Dendritic cell treated with granulocyte-macrophage colony-stimulating factor and Interleukin-4, amounts not matched to agents 40 ng/mL and 50 ng/mL, for 4 days (primary cell): ENCODE measurements at regions not wholly inside any gene's neighbourhood (a gene's known extent, or its start where the extent isn't known, plus 50 kb on each side); places are given as distances from the start of the nearest gene placed in this dataset.

Experiments used
- H3K27ac Mint-ChIP-seq: one replicate; pipeline ENCODE4 v1.8.0; 2022; ENCODE audit warnings: mild to moderate bottlenecking, mixed read lengths
- H3K27me3 Mint-ChIP-seq: one replicate; pipeline ENCODE4 v1.8.0; 2022; ENCODE audit warnings: mild to moderate bottlenecking, mixed read lengths
- H3K36me3 Mint-ChIP-seq: one replicate; pipeline ENCODE4 v1.8.0; 2022; ENCODE audit warnings: low read depth, mixed read lengths
- H3K4me1 Mint-ChIP-seq: one replicate; pipeline ENCODE4 v1.8.0; 2022; ENCODE audit warnings: low read depth, mixed read lengths
- H3K4me3 Mint-ChIP-seq: one replicate; pipeline ENCODE4 v1.8.0; 2022; ENCODE audit warnings: mild to moderate bottlenecking, moderate library complexity, mixed read lengths
- H3K9me3 Mint-ChIP-seq: one replicate; pipeline ENCODE4 v1.8.0; 2022; ENCODE audit warnings: mixed read lengths
- intact Hi-C: fragments of 100-400 bp; cut with micrococcal nuclease; formaldehyde crosslinking; loops from one replicate; pipeline ENCODE4 v1.15.0; 2022

DNA sequence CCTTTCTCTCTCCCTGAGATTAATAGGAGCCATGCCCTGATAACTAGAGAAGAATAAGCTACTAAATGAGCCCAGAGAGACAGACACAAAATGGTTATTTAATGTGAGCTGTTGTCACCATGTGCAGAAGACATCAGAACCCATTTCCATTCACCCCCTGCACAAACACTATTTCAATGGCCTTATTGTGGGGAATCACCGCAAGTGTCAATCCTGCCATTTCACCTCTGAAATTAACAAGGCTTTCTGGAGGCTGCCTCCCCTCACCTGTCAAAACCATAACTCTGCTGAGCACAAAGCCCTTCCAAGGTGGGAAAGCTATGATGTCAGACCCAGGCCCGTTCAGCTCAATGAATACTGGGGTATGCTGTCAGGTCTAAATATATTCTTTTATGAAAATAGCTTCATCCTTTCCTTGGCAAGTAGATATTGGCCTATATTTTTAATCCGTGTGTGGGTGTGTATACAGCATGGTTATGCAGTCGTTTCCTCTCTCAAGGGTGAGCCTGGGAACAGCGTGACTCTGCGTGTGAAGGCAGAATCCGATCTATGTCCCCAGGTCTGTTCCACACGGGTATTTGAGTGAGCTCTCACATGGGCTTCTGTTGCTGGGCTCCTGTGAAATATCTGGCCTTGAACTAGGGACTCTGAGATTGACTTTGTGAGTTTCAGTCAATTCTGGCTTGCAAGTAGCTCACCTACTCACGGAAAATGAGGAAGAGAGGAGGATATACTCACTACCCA, 266.3 kb downstream of the FBXW7 start:
- intact Hi-C loops = no loop called here
- no peaks in the 10 kb centered on the region for H3K27me3 Mint-ChIP-seq
- H3K27ac Mint-ChIP-seq = no peak overlapping the region
- H3K36me3 Mint-ChIP-seq = no peaks in the 10 kb centered on the region
- no peak overlapping the region for H3K4me3 Mint-ChIP-seq
- H3K4me1 Mint-ChIP-seq = no peaks in the 10 kb centered on the region
- no peaks in the 10 kb centered on the region for H3K9me3 Mint-ChIP-seq

GRCh38 chr4:152267811-152268210, 268.1 kb downstream of the FBXW7 start:
- H3K27ac Mint-ChIP-seq = no peak overlapping the region
- no peak overlapping the region for H3K4me3 Mint-ChIP-seq
- intact Hi-C loops = no loop called here
- no peaks in the 10 kb centered on the region for H3K27me3 Mint-ChIP-seq
- no peaks in the 10 kb centered on the region for H3K9me3 Mint-ChIP-seq
- no peaks in the 10 kb centered on the region for H3K4me1 Mint-ChIP-seq
- H3K36me3 Mint-ChIP-seq = no peaks in the 10 kb centered on the region

GRCh38 chr4:152266831-152267480, 268.9 kb downstream of the FBXW7 start:
- Mint-ChIP-seq H3K4me1 (no peaks in the 10 kb centered on the region), H3K4me3 (no peak overlapping the region), H3K36me3 (no peaks in the 10 kb centered on the region), H3K9me3 (no peaks in the 10 kb centered on the region), H3K27ac (no peak overlapping the region), H3K27me3 (no peaks in the 10 kb centered on the region)
- intact Hi-C loops = no loop called here

DNA sequence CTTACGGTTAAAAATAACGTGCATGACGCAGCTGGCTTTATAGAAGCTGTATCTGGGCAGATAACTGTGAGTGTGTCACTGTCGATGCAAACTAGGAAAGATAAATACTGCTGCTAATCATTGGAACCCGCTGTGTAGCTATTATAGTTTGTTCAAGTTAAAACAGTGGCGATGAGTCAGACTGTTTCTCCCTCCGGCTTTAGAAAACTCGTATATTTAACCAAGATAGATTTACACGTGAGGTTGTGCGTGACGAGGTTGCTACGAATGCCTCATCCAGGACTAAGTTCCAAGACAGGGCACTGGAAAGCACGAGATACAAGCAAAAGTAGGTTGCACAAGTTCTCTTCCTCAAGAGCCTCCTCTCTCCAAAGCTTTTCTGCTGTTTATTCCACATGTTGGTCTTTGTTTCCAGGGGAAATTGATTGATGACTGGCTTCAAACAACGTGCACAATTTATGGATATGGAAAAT, 270.7 kb downstream of the FBXW7 start:
- Mint-ChIP-seq H3K4me1 (no peaks in the 10 kb centered on the region), H3K36me3 (no peaks in the 10 kb centered on the region), H3K9me3 (no peaks in the 10 kb centered on the region), H3K4me3 (no peak overlapping the region), H3K27me3 (peaks cover 2% of the 10 kb centered on the region), H3K27ac (no peak overlapping the region)
- intact Hi-C loops = no loop called here

DNA sequence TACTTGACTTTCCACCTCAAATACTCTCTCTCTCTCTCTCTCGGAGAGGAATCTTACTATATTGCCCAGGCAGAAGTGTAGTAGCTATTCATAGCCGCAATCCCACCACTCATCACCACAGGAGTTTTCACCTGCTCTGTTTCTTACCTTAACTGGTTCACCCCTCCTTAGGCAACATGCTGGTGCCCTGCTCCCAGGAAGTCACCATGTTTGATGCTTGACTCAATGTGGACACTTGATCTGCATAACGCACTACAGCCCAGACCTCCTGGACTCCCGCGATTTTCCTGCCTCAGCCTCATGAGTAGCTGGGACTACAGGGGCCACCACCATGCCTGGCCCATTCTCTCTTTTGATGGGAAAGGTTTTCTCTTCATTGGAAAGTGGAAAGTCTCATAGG, 271.8 kb downstream of the FBXW7 start:
- H3K27me3 Mint-ChIP-seq = peaks cover 2% of the 10 kb centered on the region
- no peak overlapping the region for H3K4me3 Mint-ChIP-seq
- no peaks in the 10 kb centered on the region for H3K36me3 Mint-ChIP-seq
- H3K9me3 Mint-ChIP-seq = no peaks in the 10 kb centered on the region
- intact Hi-C loops = no loop called here
- H3K27ac Mint-ChIP-seq = no peak overlapping the region
- H3K4me1 Mint-ChIP-seq = no peaks in the 10 kb centered on the region

DNA sequence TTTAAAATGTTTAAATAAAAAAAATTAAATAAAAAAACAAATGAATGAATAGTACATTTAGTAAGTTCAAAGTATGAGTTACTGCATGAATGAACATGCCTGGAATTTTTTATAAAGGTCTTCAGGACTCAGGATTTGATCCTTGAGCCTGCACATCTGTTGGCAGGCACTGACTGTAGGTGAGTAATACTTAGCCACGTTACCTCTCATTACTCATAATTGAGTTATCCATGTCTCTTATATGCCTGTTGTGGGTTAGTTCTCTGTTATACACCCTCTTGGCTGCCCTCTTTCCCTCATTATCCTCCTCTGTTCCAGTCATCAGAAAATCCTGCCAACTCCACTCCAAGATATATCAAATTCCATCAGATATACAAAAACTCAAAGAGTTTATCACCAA, 276.0 kb downstream of the FBXW7 start:
- no peaks in the 10 kb centered on the region for H3K4me1 Mint-ChIP-seq
- no peaks in the 10 kb centered on the region for H3K9me3 Mint-ChIP-seq
- no peak overlapping the region for H3K27ac Mint-ChIP-seq
- H3K27me3 Mint-ChIP-seq = peaks cover 2% of the 10 kb centered on the region
- intact Hi-C loops = no loop called here
- H3K4me3 Mint-ChIP-seq = no peak overlapping the region
- H3K36me3 Mint-ChIP-seq = no peaks in the 10 kb centered on the region

DNA sequence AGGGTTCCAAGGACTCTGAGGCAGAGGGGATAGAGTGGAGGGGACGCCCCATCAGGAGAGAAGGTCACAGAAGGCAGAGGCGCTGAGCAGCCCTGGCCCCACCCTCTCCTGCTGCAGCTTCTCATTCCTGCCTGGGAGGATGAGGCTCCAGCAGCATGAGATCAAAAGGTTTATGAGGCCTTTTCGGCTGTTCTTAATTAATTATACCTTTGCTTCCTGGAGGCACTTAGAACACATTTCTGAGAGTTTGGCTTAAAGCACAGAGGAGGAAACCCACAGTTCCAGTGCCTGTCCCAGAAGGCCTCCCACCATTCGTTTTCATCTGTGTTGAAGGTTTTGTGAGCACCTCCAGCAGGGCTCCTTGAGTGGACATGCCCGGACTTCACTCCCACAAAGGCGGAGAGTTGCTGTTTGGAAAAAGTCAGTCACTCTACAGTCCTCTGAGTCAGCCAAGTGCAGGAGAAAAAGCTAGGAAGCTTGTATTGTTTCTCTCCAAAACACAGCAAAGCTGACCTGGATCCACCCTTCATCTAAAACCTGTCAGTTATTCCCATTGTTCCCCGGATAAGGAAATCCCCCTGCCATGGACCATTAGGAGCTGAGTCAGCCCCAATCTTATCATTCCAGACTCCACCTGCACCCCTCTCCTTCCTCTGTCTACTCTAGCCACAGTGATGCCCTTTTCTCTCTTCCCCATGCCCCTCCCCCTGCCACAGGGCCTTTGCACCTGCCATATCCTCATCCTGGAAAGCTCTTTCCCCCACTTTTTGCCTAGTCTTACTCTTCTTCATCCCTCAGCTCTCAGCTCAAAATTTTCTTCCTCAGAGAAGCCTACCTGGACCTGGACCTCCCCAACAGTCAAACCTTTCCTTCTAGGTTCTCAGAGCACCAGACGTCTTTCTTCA, 276.8 kb downstream of the FBXW7 start:
- no peaks in the 10 kb centered on the region for H3K4me1 Mint-ChIP-seq
- no peak overlapping the region for H3K27ac Mint-ChIP-seq
- H3K4me3 Mint-ChIP-seq = no peak overlapping the region
- no peaks in the 10 kb centered on the region for H3K9me3 Mint-ChIP-seq
- H3K27me3 Mint-ChIP-seq = peaks cover 2% of the 10 kb centered on the region
- no peaks in the 10 kb centered on the region for H3K36me3 Mint-ChIP-seq
- intact Hi-C loops = no loop called here

DNA sequence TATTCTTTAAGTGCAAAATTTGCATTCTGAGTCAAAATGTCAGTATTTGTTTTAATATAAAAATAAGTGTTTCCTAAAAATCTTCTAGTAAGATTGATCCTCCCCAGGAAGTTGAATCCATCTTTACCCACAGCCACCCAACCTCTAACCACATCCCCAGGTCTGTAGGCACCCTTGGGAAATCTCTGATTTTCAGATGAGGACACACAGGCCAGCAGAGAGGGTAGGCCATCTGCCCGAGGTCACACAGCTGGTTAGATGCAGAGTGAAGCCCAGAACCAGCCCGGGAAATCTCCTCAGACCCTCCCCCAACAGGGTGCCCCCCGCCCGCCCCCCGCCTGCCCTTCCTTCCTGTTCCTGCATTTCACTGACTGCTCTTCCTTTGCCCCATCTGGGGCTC, 277.5 kb downstream of the FBXW7 start:
- H3K36me3 Mint-ChIP-seq = no peaks in the 10 kb centered on the region
- H3K27me3 Mint-ChIP-seq = peaks cover 2% of the 10 kb centered on the region
- no peaks in the 10 kb centered on the region for H3K9me3 Mint-ChIP-seq
- intact Hi-C loops = no loop called here
- no peak overlapping the region for H3K27ac Mint-ChIP-seq
- no peaks in the 10 kb centered on the region for H3K4me1 Mint-ChIP-seq
- H3K4me3 Mint-ChIP-seq = no peak overlapping the region

DNA sequence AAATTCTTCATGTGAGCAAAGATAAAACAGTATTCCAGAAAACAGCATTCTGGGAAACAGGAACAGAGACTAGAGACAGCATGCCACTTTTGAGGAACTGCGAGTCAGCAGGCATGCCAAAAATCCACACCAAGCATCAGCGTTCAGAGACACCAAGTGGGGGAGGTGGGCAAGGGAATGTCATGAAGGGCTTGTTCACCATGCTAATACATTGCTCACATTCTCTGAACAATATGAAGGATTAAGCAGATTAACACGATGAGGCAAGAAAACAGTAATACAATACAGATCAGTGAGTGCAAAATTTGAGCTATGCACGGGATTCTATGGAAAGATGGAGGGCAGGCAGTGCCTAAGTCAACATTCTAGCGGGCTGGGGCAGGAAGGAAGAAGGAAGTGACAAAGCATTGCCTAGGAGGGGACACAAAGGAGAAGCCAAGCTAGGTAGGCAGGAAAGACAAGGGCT, 278.3 kb downstream of the FBXW7 start:
- Mint-ChIP-seq H3K36me3 (no peaks in the 10 kb centered on the region), H3K27me3 (peaks cover 2% of the 10 kb centered on the region), H3K27ac (no peak overlapping the region), H3K4me1 (no peaks in the 10 kb centered on the region), H3K4me3 (no peak overlapping the region), H3K9me3 (no peaks in the 10 kb centered on the region)
- intact Hi-C loops = no loop called here

- no peak overlapping the region for H3K4me3 Mint-ChIP-seq
- peaks cover 2% of the 10 kb centered on the region for H3K27me3 Mint-ChIP-seq
- intact Hi-C loops = no loop called here
- no peaks in the 10 kb centered on the region for H3K36me3 Mint-ChIP-seq
- no peak overlapping the region for H3K27ac Mint-ChIP-seq
- H3K4me1 Mint-ChIP-seq = no peaks in the 10 kb centered on the region
- no peaks in the 10 kb centered on the region for H3K9me3 Mint-ChIP-seq
Measured at GRCh38 chr4:152256996-152257395, 278.9 kb downstream of the FBXW7 start.

GRCh38 chr4:152255437-152255836, 280.5 kb downstream of the FBXW7 start:
- no peaks in the 10 kb centered on the region for H3K27me3 Mint-ChIP-seq
- no peak overlapping the region for H3K27ac Mint-ChIP-seq
- H3K9me3 Mint-ChIP-seq = no peaks in the 10 kb centered on the region
- no peaks in the 10 kb centered on the region for H3K36me3 Mint-ChIP-seq
- no peaks in the 10 kb centered on the region for H3K4me1 Mint-ChIP-seq
- intact Hi-C loops = no loop called here
- peak overlapping the region; percentile 18 for H3K4me3 Mint-ChIP-seq

DNA sequence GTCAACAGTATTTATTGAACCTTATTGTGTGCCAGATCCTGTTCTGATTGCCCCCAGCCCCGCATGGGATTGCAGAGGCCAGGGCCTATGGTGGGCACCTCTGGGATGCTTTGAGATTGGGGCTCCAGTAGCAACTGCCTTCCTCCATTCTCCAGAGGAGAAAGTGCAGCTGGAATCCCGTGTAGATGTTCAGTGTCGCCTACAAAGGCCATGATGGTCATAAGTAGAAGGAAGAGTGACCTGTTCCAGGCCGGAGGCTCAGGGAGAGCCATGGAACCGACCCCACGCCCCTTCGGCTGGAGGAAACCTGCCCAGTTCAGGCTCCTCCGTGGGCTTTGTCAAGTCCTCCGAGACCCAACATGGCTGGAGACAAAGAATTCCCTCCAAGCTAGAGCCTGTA, 287.5 kb downstream of the FBXW7 start:
- Mint-ChIP-seq H3K27ac (peak overlapping the region; percentile 26), H3K4me1 (peaks cover 16% of the 10 kb centered on the region), H3K27me3 (peaks cover 6% of the 10 kb centered on the region), H3K36me3 (no peaks in the 10 kb centered on the region), H3K9me3 (no peaks in the 10 kb centered on the region), H3K4me3 (no peak overlapping the region)
- intact Hi-C loops = no loop called here

DNA sequence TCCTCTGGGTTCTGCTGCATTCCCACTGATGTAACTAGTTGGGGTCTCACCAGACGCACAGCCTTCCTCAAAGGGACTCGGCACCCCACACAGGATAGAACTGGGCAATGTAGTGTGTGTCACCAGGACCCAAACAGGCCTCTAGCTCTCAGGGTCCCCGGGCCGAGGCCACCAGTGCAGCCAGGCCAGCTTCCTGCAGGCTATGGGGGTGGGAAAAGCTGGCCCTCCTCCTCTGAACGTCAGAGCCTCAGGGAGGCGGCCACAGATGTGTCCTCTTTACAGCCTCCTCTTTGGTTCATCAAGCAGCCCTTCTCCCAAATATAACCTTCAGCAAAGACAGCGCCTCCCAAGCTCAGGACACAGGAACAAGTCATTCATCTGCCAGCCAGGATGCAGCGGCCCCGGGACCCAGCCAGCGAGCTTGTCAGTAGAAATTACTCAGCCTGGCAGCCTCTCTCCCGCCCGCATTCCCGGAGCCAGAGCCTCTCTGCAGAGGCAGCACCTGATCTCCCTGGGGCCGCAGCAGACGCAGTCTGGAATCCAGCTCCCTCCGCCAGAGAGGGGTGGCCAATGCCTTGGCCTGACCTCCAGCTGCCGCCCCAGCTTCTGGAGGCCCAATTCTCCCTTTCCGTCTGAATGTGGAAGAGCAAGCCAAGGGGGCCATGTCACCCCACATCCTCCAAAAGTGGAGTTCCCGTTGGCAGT, 288.5 kb downstream of the FBXW7 start:
- Mint-ChIP-seq H3K9me3 (no peaks in the 10 kb centered on the region), H3K4me1 (peaks cover 20% of the 10 kb centered on the region), H3K27ac (peak overlapping the region; percentile 26), H3K4me3 (no peak overlapping the region), H3K27me3 (peaks cover 6% of the 10 kb centered on the region), H3K36me3 (no peaks in the 10 kb centered on the region)
- intact Hi-C loops = no loop called here
